ENCODE measurements at regions not wholly inside any gene's neighbourhood (a gene's known extent, or its start where the extent isn't known, plus 50 kb on each side); places are given as distances from the start of the nearest gene placed in this dataset.

DNA sequence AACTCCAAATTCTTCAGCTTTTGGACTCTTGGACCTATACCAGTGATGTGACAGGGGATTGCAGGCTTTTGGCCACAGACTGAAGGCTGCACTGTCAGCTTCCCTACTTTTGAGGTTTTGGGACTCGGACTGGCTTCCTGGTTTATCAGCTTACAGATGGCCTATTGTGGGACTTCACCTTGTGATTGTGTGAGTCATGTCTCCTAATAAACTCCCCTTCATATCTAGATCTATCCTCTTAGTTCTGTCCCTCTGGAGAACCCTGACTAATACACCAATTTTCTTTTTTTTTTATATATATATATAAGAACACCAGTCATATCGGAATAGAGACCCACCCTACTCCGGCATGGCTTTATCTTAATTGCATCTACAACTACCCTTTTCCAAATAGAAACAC lies 166.8 kb downstream of the ETV1 start:
- no peak for DNase-seq

DNA sequence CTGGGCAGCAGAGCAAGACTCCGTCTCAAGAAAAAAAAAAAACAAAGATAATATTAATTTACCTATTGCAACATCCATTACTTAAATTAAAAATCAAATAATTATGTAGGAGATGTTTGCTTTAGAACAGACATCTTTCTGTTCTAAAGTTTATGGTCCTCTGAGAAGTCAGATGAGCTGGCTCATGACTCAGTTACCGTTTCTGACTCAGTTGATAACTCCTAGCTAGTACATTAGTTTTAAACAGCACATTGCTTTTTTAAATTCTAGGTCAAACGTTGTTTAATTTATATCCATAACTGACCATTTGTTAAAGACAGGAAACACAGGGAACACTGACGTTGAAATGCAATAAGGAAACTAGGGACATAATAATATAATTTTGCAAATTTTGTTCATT lies 162.7 kb downstream of the ETV1 start:
- DNase-seq = no peak

DNA sequence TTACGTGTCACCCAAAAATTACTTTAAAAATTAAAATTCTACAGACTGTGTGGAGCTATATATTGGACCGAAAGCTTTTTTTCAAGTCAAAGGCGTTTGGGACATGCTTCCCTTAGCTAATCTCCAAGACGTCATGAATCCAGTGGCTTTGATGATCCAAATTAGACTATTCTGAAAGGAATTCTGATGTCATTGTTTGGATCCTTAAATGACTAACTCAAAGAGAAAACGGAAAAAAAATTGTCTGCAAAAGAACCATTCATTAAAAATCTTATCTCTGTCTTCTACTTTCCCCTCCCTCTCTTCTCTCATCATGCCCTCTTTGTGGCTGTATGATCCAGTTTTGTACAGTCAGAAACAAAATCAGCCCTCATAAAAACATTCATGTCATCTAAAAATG lies 161.8 kb downstream of the ETV1 start:
- no peak for DNase-seq

DNA sequence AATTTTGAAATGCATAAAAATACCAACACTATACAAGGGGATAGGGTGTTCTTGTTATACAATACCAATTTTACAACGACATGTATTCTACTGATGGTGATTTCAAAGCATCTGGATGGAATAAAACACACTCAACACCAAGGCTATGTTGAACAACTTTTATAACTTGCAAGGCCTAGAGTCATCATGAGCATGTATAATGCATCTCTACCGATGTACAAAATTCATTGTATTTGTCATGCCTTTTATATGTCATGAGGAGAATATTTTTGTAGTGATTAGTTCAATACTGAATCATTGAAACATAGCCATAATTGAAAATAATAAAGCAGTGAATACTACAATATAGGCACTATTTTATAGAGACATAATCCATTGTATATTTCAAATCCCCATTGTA lies 160.2 kb downstream of the ETV1 start:
- DNase-seq = no peak

DNA sequence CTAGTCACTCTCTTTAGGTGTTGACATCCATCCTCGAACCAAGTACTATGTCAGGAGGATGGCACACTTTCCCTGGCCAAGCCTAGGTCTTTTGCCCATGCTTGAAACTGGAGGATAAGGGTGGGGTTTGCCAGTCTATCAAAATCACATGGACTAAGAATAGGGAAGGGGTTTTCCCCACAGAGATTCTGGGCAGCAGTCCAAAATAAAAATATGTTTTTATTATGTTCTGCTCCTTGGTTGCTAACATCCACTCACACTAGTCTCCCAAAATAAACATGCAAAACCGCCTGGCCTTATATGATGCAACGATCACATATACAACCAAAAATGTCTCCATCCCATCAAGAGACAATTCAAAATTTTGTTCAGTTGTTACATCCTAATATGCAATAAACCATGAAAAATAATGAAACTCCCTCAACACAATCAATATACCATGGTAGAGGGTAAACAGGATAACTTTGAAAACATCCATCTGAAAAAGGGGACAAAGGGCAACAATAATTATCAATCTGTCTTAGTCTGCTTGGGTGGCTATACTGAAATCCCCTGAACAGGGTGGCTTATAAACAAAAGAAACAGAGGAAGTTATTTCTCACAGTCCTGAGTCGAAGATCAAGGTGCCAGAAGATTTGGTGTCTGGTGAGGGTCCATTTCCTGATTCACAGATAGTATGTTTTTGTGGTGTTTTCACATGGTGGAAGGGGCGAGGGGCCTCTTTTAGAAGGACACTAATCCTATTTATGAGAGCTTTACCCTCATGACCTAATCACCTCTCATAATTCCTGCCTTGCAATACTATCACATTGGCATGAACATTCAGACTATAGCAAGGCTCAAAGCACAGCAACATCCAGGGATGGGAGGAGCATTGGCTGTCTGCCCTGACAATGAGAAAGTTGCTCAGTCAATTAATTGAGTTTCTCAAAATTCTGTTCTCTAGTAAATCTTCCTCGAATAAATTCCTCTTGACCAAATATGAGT lies 159.3 kb downstream of the ETV1 start:
- DNase-seq = no peak

DNA sequence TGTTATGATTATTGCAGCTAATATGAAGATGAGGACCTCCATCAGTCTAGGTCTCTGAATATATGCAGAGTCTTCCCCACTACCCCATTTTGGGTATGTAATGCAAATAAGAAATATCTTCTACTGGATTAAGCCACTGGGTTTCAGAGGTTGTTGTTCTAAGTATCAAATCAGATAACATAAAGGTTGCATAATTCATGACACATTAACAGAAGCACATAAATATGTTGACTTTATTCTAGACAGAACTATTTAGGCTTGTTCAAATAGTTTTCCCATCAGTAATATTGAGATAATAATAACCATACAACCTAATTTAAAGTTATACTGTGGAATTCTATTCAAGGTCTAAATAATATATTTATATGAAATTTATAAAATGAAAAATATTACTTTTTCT lies 157.1 kb downstream of the ETV1 start:
- no peak for DNase-seq

DNA sequence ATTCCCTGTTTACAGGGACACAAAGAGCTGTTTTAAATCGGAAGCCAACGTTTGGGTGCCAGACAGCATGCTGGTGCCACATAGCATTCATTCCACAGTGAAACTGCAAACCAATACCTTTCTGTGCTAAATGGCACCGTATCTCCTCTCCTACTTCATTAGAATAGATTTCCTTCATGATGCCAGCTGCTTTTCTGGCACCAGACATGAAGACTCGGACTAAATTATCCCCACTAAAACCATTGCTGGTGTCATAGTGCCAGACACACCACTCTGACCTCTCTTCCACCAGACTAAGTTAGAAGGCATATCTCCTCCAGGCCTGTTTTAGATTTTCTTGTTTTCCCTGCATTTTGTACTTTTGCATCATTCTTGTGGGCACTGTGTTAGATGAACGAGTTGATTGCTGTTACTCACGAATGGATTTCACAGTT lies 155.1 kb downstream of the ETV1 start:
- no peak for DNase-seq

DNA sequence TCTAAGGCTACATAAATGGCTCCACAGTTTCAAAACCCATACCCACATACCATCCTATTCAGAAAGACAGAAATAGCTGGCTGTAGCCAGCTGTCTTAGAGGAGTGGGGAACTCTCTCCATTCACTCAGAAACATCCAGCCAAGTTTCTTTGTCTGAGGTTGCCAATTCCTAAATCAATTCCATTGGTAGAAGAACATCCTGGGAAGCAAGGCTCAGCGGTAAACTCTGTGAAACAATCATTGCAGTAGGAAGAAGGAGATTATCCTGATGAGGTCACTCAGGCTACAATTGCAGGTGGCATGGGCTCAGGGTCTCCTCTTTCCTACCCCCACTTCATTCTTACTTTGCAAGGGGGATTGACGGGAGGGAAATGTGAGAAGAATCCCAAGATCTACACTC lies 154.0 kb downstream of the ETV1 start:
- no peak for DNase-seq

DNA sequence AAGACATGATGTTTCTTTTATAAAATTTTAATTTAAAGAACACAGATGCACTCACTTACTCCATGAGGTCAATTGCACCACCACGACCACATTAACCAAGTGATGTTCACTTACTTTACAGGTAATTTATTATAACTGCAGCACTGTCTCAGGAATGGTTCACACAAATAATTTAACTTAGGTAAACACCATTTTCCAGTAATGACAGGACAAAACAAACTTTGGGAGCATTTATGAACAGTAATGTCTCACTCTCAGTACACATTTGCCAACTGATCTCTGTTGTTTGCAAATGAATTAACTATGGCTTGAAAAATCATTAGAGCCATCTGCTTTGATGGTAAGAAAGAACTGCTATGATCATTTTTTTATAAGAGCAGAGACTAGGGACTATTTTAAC lies 150.4 kb downstream of the ETV1 start:
- no peak for DNase-seq

Measured in NCI-H524 treated with DMSO at 0.1 percent for 48 hours (cell line).